ENCODE measurements at regions not wholly inside any gene's neighbourhood (a gene's known extent, or its start where the extent isn't known, plus 50 kb on each side); places are given as distances from the start of the nearest gene placed in this dataset.

GRCh38 chr5:38207343-38207742, 51.0 kb upstream of the EGFLAM start:
- DNase-seq (ENCODE audit: low spot score) = no peak

GRCh38 chr5:38202741-38203140, 55.6 kb upstream of the EGFLAM start:
- no peak for DNase-seq (ENCODE audit: low spot score)

- DNase-seq (ENCODE audit: low spot score) = no peak
Observed at GRCh38 chr5:38200872-38201557, 57.3 kb upstream of the EGFLAM start.

- DNase-seq (ENCODE audit: low spot score) = no peak
Observed at GRCh38 chr5:38197118-38197517, 61.2 kb upstream of the EGFLAM start.

GRCh38 chr5:38193015-38193581, 65.3 kb upstream of the EGFLAM start:
- peak; percentile 58 for DNase-seq (ENCODE audit: low spot score)

GRCh38 chr5:38191693-38192092, 66.7 kb upstream of the EGFLAM start:
- no peak for DNase-seq (ENCODE audit: low spot score)

GRCh38 chr5:38190111-38190510, 68.2 kb upstream of the EGFLAM start:
- DNase-seq (ENCODE audit: low spot score) = no peak

GRCh38 chr5:38189081-38189504, 69.3 kb upstream of the EGFLAM start:
- DNase-seq (ENCODE audit: low spot score) = no peak

GRCh38 chr5:38188591-38188990, 69.8 kb upstream of the EGFLAM start:
- DNase-seq (ENCODE audit: low spot score) = no peak

GRCh38 chr5:38187532-38187931, 70.8 kb upstream of the EGFLAM start:
- no peak for DNase-seq (ENCODE audit: low spot score)

GRCh38 chr5:38184627-38185026, 73.7 kb upstream of the EGFLAM start:
- DNase-seq (ENCODE audit: low spot score) = no peak

GRCh38 chr5:38182991-38183390, 75.4 kb upstream of the EGFLAM start:
- DNase-seq (ENCODE audit: low spot score) = no peak

GRCh38 chr5:38168029-38168428, 90.3 kb upstream of the EGFLAM start:
- no peak for DNase-seq (ENCODE audit: low spot score)

GRCh38 chr5:38167562-38167996, 90.8 kb upstream of the EGFLAM start:
- no peak for DNase-seq (ENCODE audit: low spot score)

GRCh38 chr5:38166832-38167231, 91.5 kb upstream of the EGFLAM start:
- no peak for DNase-seq (ENCODE audit: low spot score)

- DNase-seq (ENCODE audit: low spot score) = no peak
Observed at GRCh38 chr5:38165435-38165834, 92.9 kb upstream of the EGFLAM start.

- no peak for DNase-seq (ENCODE audit: low spot score)
Observed at GRCh38 chr5:38164776-38165399, 93.5 kb upstream of the EGFLAM start.

- DNase-seq (ENCODE audit: low spot score) = no peak
Observed at GRCh38 chr5:38163636-38164237, 94.6 kb upstream of the EGFLAM start.

- DNase-seq (ENCODE audit: low spot score) = no peak
Observed at GRCh38 chr5:38162625-38163024, 95.7 kb upstream of the EGFLAM start.

- DNase-seq (ENCODE audit: low spot score) = no peak
Observed at GRCh38 chr5:38157024-38157423, 101.3 kb upstream of the EGFLAM start.

- no peak for DNase-seq (ENCODE audit: low spot score)
Observed at GRCh38 chr5:38154615-38155204, 103.6 kb upstream of the EGFLAM start.

GRCh38 chr5:38151878-38152277, 106.5 kb upstream of the EGFLAM start:
- no peak for DNase-seq (ENCODE audit: low spot score)

- no peak for DNase-seq (ENCODE audit: low spot score)
Observed at GRCh38 chr5:38149815-38150195, 108.6 kb upstream of the EGFLAM start.
